H1 (cell line): ENCODE measurements at regions not wholly inside any gene's neighbourhood (a gene's known extent, or its start where the extent isn't known, plus 50 kb on each side); places are given as distances from the start of the nearest gene placed in this dataset.

Experiments used
- CTCF ChIA-PET: fragments of 300-600 bp; sonication (Branson Sonifier 250); formaldehyde crosslinking; loops from one replicate; lab custom pipeline; 2021; ENCODE audit not compliant: partially characterized antibody; lab: Charles Lee
- POLR2A ChIA-PET: fragments of 300-600 bp; sonication (Branson Sonifier 250); formaldehyde crosslinking; loops from one replicate; lab custom pipeline; 2021; ENCODE audit warnings: inconsistent platforms; ENCODE audit not compliant: partially characterized antibody; lab: Charles Lee
- DNase-seq, 2 experiments: peaks; one replicate each; pipeline versions ENCODE4 v3.0.0 to v3.0.0-alpha.2; 2010 to 2022; ENCODE audit warnings: low spot score in 2 of 2, low read depth in 1 of 2, mixed read lengths in 1 of 2
- FAIRE-seq: peaks from 2 replicates; lab custom pipeline; 2011; peaks lifted over from hg19 to GRCh38; lab: Jason Lieb, UNC
- H2AFZ ChIP-seq: 2 replicates; pipeline ENCODE4 v1.8.1; 2012; ENCODE audit warnings: low read length, inconsistent platforms
- H2AK5ac ChIP-seq: 2 replicates; pipeline ENCODE4 v1.6.1; 2013; ENCODE audit warnings: low read depth, low read length
- H2BK120ac ChIP-seq: replicated peaks from 2 replicates; pipeline ENCODE3; 2013; ENCODE audit warnings: low read depth, low read length, inconsistent platforms
- H2BK12ac ChIP-seq: 2 replicates; pipeline ENCODE4 v1.6.1; 2013; ENCODE audit warnings: low read depth, low read length
- H2BK15ac ChIP-seq: 2 replicates; pipeline ENCODE4 v1.6.1; 2013; ENCODE audit warnings: low read length
- H2BK20ac ChIP-seq: 2 replicates; pipeline ENCODE4 v1.6.1; 2013; ENCODE audit warnings: low read length
- H2BK5ac ChIP-seq: 2 replicates; pipeline ENCODE4 v1.6.1; 2013; ENCODE audit warnings: low read depth, low read length
- H3K14ac ChIP-seq: 2 replicates; pipeline ENCODE4 v1.6.1; 2013; ENCODE audit warnings: inconsistent platforms; ENCODE audit not compliant: insufficient read length
- H3K18ac ChIP-seq: 2 replicates; pipeline ENCODE4 v1.6.1; 2013; ENCODE audit warnings: low read length; ENCODE audit errors: extremely low read depth
- H3K23ac ChIP-seq: 2 replicates; pipeline ENCODE4 v1.6.1; 2013; ENCODE audit warnings: inconsistent platforms; ENCODE audit not compliant: insufficient read length
- H3K23me2 ChIP-seq: 2 replicates; pipeline ENCODE4 v1.6.1; 2013; ENCODE audit warnings: low read depth, low read length
- H3K27ac ChIP-seq: 2 replicates; pipeline ENCODE4 v1.6.1; 2011; ENCODE audit warnings: low read depth, low read length, inconsistent platforms
- H3K27me3 ChIP-seq, 4 experiments: replicated peaks in 1 of 4; 1 replicate in 1 of 4; 2 replicates in 3 of 4; pipeline versions ENCODE4 v1.6.1 to v1.8.1; 2011 to 2013; ENCODE audit warnings: low read length in 3 of 4, mild to moderate bottlenecking in 3 of 4, inconsistent platforms in 2 of 4, mixed read lengths in 2 of 4, moderate library complexity in 1 of 4; ENCODE audit not compliant: control insufficient read depth in 3 of 4, insufficient read depth in 3 of 4; ENCODE audit errors: extremely low read depth in 1 of 4
- H3K36me3 ChIP-seq, 4 experiments: 2 replicates each; pipeline versions ENCODE4 v1.6.1 to v1.8.1; 2011 to 2013; ENCODE audit warnings: mild to moderate bottlenecking in 4 of 4, low read length in 3 of 4, moderate library complexity in 2 of 4, control low read depth in 1 of 4, inconsistent platforms in 1 of 4; ENCODE audit not compliant: insufficient read depth in 4 of 4, control insufficient read depth in 2 of 4
- H3K4ac ChIP-seq: replicated peaks from 2 replicates; pipeline ENCODE3; 2013; ENCODE audit warnings: low read length, low read depth, mixed read lengths, inconsistent platforms; ENCODE audit not compliant: insufficient read length
- H3K4me1 ChIP-seq, 4 experiments: replicated peaks in 1 of 4; 1 replicate in 1 of 4; 2 replicates in 3 of 4; pipeline versions ENCODE4 v1.6.1 to v1.8.1; 2011 to 2013; ENCODE audit warnings: low read length in 3 of 4, inconsistent platforms in 2 of 4, mixed read lengths in 1 of 4; ENCODE audit not compliant: insufficient read depth in 4 of 4, control insufficient read depth in 3 of 4
- H3K4me2 ChIP-seq, 2 experiments: 2 replicates each; pipeline versions ENCODE4 v1.6.1 to v1.8.1; 2011 to 2013; ENCODE audit warnings: low read depth in 2 of 2, low read length in 2 of 2, control low read depth in 1 of 2, inconsistent platforms in 1 of 2, mild to moderate bottlenecking in 1 of 2; ENCODE audit not compliant: insufficient read depth in 1 of 2
- H3K4me3 ChIP-seq, 4 experiments: fragments of 200-600, 300-600 bp in 1 of 4; sonication (generic), shearing (Covaris generic), sonication (Bioruptor Twin) in 1 of 4; 2 replicates each; pipeline versions ENCODE4 v1.5.1 to v1.8.1; 2011 to 2016; ENCODE audit warnings: low read length in 4 of 4, low read depth in 3 of 4, control low read depth in 2 of 4, inconsistent platforms in 2 of 4, mild to moderate bottlenecking in 2 of 4, mixed read lengths in 1 of 4, moderate library complexity in 1 of 4; ENCODE audit not compliant: insufficient read depth in 2 of 4; ENCODE audit errors: extremely low read depth in 1 of 4
- H3K56ac ChIP-seq: replicated peaks from 2 replicates; pipeline ENCODE3; 2013; ENCODE audit warnings: low read depth, mild to moderate bottlenecking, mixed read lengths, low read length, inconsistent platforms; ENCODE audit not compliant: insufficient read length
- H3K79me1 ChIP-seq: 2 replicates; pipeline ENCODE4 v1.6.1; 2013; ENCODE audit warnings: low read depth, low read length, control low read depth
- H3K79me2 ChIP-seq, 2 experiments: 2 replicates each; pipeline versions ENCODE4 v1.6.1 to v1.8.1; 2012 to 2013; ENCODE audit warnings: low read length in 2 of 2, mild to moderate bottlenecking in 2 of 2, inconsistent platforms in 1 of 2; ENCODE audit not compliant: insufficient read depth in 2 of 2, control insufficient read depth in 1 of 2
- H3K9ac ChIP-seq, 4 experiments: replicated peaks in 1 of 4; 1 replicate in 1 of 4; 2 replicates in 3 of 4; pipeline versions ENCODE4 v1.6.1 to v1.8.1; 2011 to 2013; ENCODE audit warnings: low read depth in 3 of 4, low read length in 3 of 4, control low read depth in 2 of 4, mild to moderate bottlenecking in 2 of 4, moderate library complexity in 2 of 4, inconsistent platforms in 1 of 4; ENCODE audit errors: extremely low read depth in 1 of 4
- H3K9me3 ChIP-seq, 2 experiments: 2 replicates each; pipeline versions ENCODE4 v1.6.1 to v1.8.1; 2012 to 2013; ENCODE audit warnings: mild to moderate bottlenecking in 2 of 2, moderate library complexity in 2 of 2, control low read depth in 1 of 2, inconsistent platforms in 1 of 2, low read depth in 1 of 2, low read length in 1 of 2, mixed read lengths in 1 of 2; ENCODE audit not compliant: insufficient read depth in 2 of 2
- H4K20me1 ChIP-seq, 2 experiments: replicated peaks in 1 of 2; 2 replicates each; pipeline versions ENCODE3 to v1.8.1; 2011 to 2013; ENCODE audit warnings: inconsistent platforms in 2 of 2, low read length in 2 of 2, mild to moderate bottlenecking in 1 of 2; ENCODE audit not compliant: insufficient read depth in 2 of 2, control insufficient read depth in 1 of 2
- H4K5ac ChIP-seq: 2 replicates; pipeline ENCODE4 v1.6.1; 2013; ENCODE audit warnings: low read length, low read depth, mixed read lengths, inconsistent platforms; ENCODE audit not compliant: insufficient read length
- H4K8ac ChIP-seq: 2 replicates; pipeline ENCODE4 v1.8.0; 2013; ENCODE audit warnings: mild to moderate bottlenecking, moderate library complexity, low read length, inconsistent platforms; ENCODE audit not compliant: insufficient read depth; ENCODE audit errors: extremely low read depth
- H4K91ac ChIP-seq: replicated peaks from 2 replicates; pipeline ENCODE3; 2013; ENCODE audit warnings: low read length, mixed read lengths, inconsistent platforms; ENCODE audit not compliant: insufficient read length
- BACH1 ChIP-seq: IDR thresholded peaks from 2 replicates; pipeline ENCODE4 v1.6.1; 2012; ENCODE audit warnings: low read length, improper control_type of control experiment
- CBX8 ChIP-seq: fragments of 300-800, 300-1000 bp; sonication (generic); IDR thresholded peaks from 2 replicates; pipeline ENCODE4 v1.7.1; 2016; ENCODE audit warnings: low read depth, low read length, borderline replicate concordance
- CHD2 ChIP-seq: IDR thresholded peaks from 2 replicates; pipeline ENCODE4 v1.6.1; 2012; ENCODE audit warnings: low read length, improper control_type of control experiment
- GTF2F1 ChIP-seq: IDR thresholded peaks from 2 replicates; pipeline ENCODE4 v1.6.1; 2012; ENCODE audit warnings: low read depth, low read length, improper control_type of control experiment, borderline replicate concordance
- MAFK ChIP-seq: IDR thresholded peaks from 2 replicates; pipeline ENCODE4 v1.6.1; 2012; ENCODE audit warnings: low read depth, mild to moderate bottlenecking, improper control_type of control experiment, low read length
- SAP30 ChIP-seq: fragments of 300-600 bp; sonication (generic); IDR thresholded peaks from 2 replicates; pipeline ENCODE4 v1.7.1; 2012; ENCODE audit warnings: low read length, moderate library complexity, mild to moderate bottlenecking, inconsistent platforms; ENCODE audit not compliant: insufficient read depth, insufficient replicate concordance
- SIX5 ChIP-seq: IDR thresholded peaks from 2 replicates; pipeline ENCODE4 v1.6.1; 2011; ENCODE audit warnings: mild to moderate bottlenecking, low read depth, low read length
- YY1 ChIP-seq: IDR thresholded peaks from 2 replicates; pipeline ENCODE4 v1.6.1; 2011; ENCODE audit warnings: low read depth, mild to moderate bottlenecking, low read length
- WGBS, 2 experiments: shearing (Covaris generic) in 1 of 2; methylation state at CpG; one replicate each; pipeline versions ENCODE4 v1.1.6 to v1.1.7; 2013 to 2015; ENCODE audit warnings: low lambda C conversion rate in 2 of 2, mixed read lengths in 2 of 2, inconsistent platforms in 1 of 2, low coverage in 1 of 2, missing lambda C conversion rate in 1 of 2; ENCODE audit not compliant: insufficient replicate concordance in 2 of 2, insufficient coverage in 1 of 2, insufficient read length in 1 of 2; ENCODE audit errors: extremely low coverage in 1 of 2, missing lambda C conversion rate in 1 of 2; 5-methylcytosine and 5-hydroxymethylcytosine counted together

DNA sequence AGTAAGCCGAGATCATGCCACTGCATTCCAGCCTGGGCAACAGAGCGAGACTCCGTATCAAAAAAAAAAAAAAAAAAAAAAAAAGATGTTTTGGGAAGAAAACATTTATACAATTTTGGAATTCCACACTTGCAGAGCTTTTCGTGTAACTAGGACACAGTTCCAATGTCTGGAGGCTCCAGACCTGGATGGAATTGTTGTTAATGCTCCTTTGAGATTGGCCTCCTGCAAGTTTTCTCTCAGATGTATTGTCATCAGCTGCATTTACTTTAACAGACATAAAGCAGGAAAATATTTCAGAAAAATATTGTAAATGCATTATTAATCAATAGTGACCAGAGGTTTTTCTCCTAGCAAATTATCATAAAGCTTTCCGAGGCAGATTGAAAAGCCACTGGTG lies 124.1 kb downstream of the RBM43 start:
- H2AFZ ChIP-seq, result no peak overlapping the region
- TF ChIP-seq CBX8 (no peak), CHD2 (no peak), MAFK (no peak), SAP30 (no peak), SIX5 (no peak), YY1 (no peak), GTF2F1 (no peak), BACH1 (no peak)

More for the DNA sequence above, 124.1 kb downstream of the RBM43 start:
- no peak overlapping the region for H3K27ac ChIP-seq
- no peaks in the 10 kb centered on the region for H3K9me3 ChIP-seq
- no peak overlapping the region for H4K5ac ChIP-seq
- H2BK20ac ChIP-seq, result no peak overlapping the region
- no peak overlapping the region for H3K4me3 ChIP-seq
- H3K23ac ChIP-seq, result no peak overlapping the region
- no peak overlapping the region for H2BK5ac ChIP-seq
- no peak overlapping the region for H3K56ac ChIP-seq
- no peak overlapping the region; the same call in 1 of the 2 replicates for H4K8ac ChIP-seq
- WGBS, 2 experiments, result 91% methylated on average over 5 of the region's 5 CpGs; no CpG with 5 or more reads in 1 of the 2 experiments
- DNase-seq (no peak), FAIRE-seq (no peak)
- H3K27me3 ChIP-seq, result no peaks in the 10 kb centered on the region
- no peak overlapping the region for H4K91ac ChIP-seq
- no peak overlapping the region for H2BK12ac ChIP-seq
- no peak overlapping the region for H3K4me2 ChIP-seq
- no peaks in the 10 kb centered on the region; the same call in 1 of the 2 replicates for H3K23me2 ChIP-seq
- H3K18ac ChIP-seq, result no peak overlapping the region
- no peaks in the 10 kb centered on the region for H3K4me1 ChIP-seq
- no peak overlapping the region for H3K14ac ChIP-seq
- no peak overlapping the region for H2BK15ac ChIP-seq
- ChIA-PET POLR2A (interaction anchor here (0.7 kb wide), 1 partner anchor 53 kb away, joined by 3 read pairs; no protein-coding TSS in a partner anchor), CTCF (interaction anchor here (0.6 to 1.2 kb wide), 2 partner anchors 11 to 1621 kb away, joined by 3 to 5 read pairs; no protein-coding TSS in a partner anchor)
- no peaks in the 10 kb centered on the region for H4K20me1 ChIP-seq
- H3K36me3 ChIP-seq, result no peaks in the 10 kb centered on the region
- H3K9ac ChIP-seq, result no peak overlapping the region
- H2BK120ac ChIP-seq, result no peak overlapping the region
- H3K79me1 ChIP-seq, result no peaks in the 10 kb centered on the region
- no peak overlapping the region for H2AK5ac ChIP-seq
- no peaks in the 10 kb centered on the region for H3K79me2 ChIP-seq
- no peak overlapping the region for H3K4ac ChIP-seq
